ENCODE measurements at regions not wholly inside any gene's neighbourhood (a gene's known extent, or its start where the extent isn't known, plus 50 kb on each side); places are given as distances from the start of the nearest gene placed in this dataset.
"Not testable (repeated sequence)": the region's sequence is repeated elsewhere in the genome, so short reads cannot be mapped to it uniquely, and the experiment has no call there.

- Histone ChIP-seq H4K20me1 (ENCODE audit: insufficient read depth, poor library complexity, severe bottlenecking) (no peaks in the 10 kb centered on the region), H3K27me3 (no peaks in the 10 kb centered on the region), H3K27ac (no peak overlapping the region), H3K4me2 (no peak overlapping the region), H3K4me3 (no peak overlapping the region), H3K9me3 (ENCODE audit: low read depth) (no peaks in the 10 kb centered on the region), H3K79me2 (no peaks in the 10 kb centered on the region), H2AFZ (no peak overlapping the region), H3K4me1 (ENCODE audit: insufficient read depth) (no peaks in the 10 kb centered on the region), H3K9me2 (replicated peaks; ENCODE audit: insufficient read depth) (no peaks in the 10 kb centered on the region), H3K36me3 (replicated peaks; ENCODE audit: insufficient read depth, low read depth) (no peaks in the 10 kb centered on the region)
- TF ChIP-seq EZH2 (IDR thresholded peaks at IDR 0.05; ENCODE audit: borderline replicate concordance) (no peak), CTCF (IDR thresholded peaks at IDR 0.05; ENCODE audit: poor library complexity) (peak; percentile 11), EZH2phosphoT487 (IDR thresholded peaks at IDR 0.05; ENCODE audit: low read depth, severe bottlenecking, unreplicated experiment) (no peak)
- peak; percentile 18 for DNase-seq (ENCODE audit: low spot score)
- 61% methylated on average over 6 of the region's 6 CpGs for WGBS (ENCODE audit: low lambda C conversion rate, missing lambda C conversion rate)
Observed at GRCh38 chrX:150212672-150213480, 150.2 kb upstream of the MAMLD1 start.

- Histone ChIP-seq H3K27me3 (no peaks in the 10 kb centered on the region), H3K36me3 (replicated peaks; ENCODE audit: insufficient read depth, low read depth) (no peaks in the 10 kb centered on the region), H3K4me1 (ENCODE audit: insufficient read depth) (no peaks in the 10 kb centered on the region), H3K79me2 (no peaks in the 10 kb centered on the region), H2AFZ (no peak overlapping the region), H3K4me3 (no peak overlapping the region), H3K9me2 (replicated peaks; ENCODE audit: insufficient read depth) (no peaks in the 10 kb centered on the region), H3K4me2 (no peak overlapping the region), H4K20me1 (ENCODE audit: insufficient read depth, poor library complexity, severe bottlenecking) (no peaks in the 10 kb centered on the region), H3K27ac (no peak overlapping the region), H3K9me3 (ENCODE audit: low read depth) (no peaks in the 10 kb centered on the region)
- DNase-seq (ENCODE audit: low spot score): no peak
- no peak for TF ChIP-seq EZH2 (IDR thresholded peaks at IDR 0.05; ENCODE audit: borderline replicate concordance)
- no peak for TF ChIP-seq EZH2phosphoT487 (IDR thresholded peaks at IDR 0.05; ENCODE audit: low read depth, severe bottlenecking, unreplicated experiment)
- TF ChIP-seq CTCF (IDR thresholded peaks at IDR 0.05; ENCODE audit: poor library complexity): no peak
- 69% methylated on average over 3 of the region's 3 CpGs for WGBS (ENCODE audit: low lambda C conversion rate, missing lambda C conversion rate)
Observed at GRCh38 chrX:150213481-150214030, 149.6 kb upstream of the MAMLD1 start.

GRCh38 chrX:150216000-150216399, 147.1 kb upstream of the MAMLD1 start:
- H3K27me3 ChIP-seq; H3K9me2 ChIP-seq (replicated peaks; ENCODE audit: insufficient read depth); H3K4me3 ChIP-seq; H4K20me1 ChIP-seq (ENCODE audit: insufficient read depth, poor library complexity, severe bottlenecking); H3K4me1 ChIP-seq (ENCODE audit: insufficient read depth); DNase-seq (ENCODE audit: low spot score); H3K27ac ChIP-seq; H3K79me2 ChIP-seq; H3K4me2 ChIP-seq; H3K9me3 ChIP-seq (ENCODE audit: low read depth); H3K36me3 ChIP-seq (replicated peaks; ENCODE audit: insufficient read depth, low read depth); H2AFZ ChIP-seq: not testable (repeated sequence)
- WGBS (ENCODE audit: low lambda C conversion rate, missing lambda C conversion rate): 83% methylated on average over 2 of the region's 4 CpGs

- no peaks in the 10 kb centered on the region for H3K36me3 ChIP-seq (replicated peaks; ENCODE audit: insufficient read depth, low read depth)
- no peak overlapping the region for H3K4me3 ChIP-seq
- H3K27me3 ChIP-seq: no peaks in the 10 kb centered on the region
- no peaks in the 10 kb centered on the region for H3K9me3 ChIP-seq (ENCODE audit: low read depth)
- no peak for TF ChIP-seq EZH2 (IDR thresholded peaks at IDR 0.05; ENCODE audit: borderline replicate concordance)
- TF ChIP-seq CTCF (IDR thresholded peaks at IDR 0.05; ENCODE audit: poor library complexity): no peak
- no peak for TF ChIP-seq EZH2phosphoT487 (IDR thresholded peaks at IDR 0.05; ENCODE audit: low read depth, severe bottlenecking, unreplicated experiment)
- H2AFZ ChIP-seq: no peak overlapping the region
- H3K79me2 ChIP-seq: no peaks in the 10 kb centered on the region
- WGBS (ENCODE audit: low lambda C conversion rate, missing lambda C conversion rate): 89% methylated on average over 3 of the region's 6 CpGs
- H4K20me1 ChIP-seq (ENCODE audit: insufficient read depth, poor library complexity, severe bottlenecking): no peaks in the 10 kb centered on the region
- no peak overlapping the region for H3K27ac ChIP-seq
- no peak for DNase-seq (ENCODE audit: low spot score)
- no peaks in the 10 kb centered on the region for H3K4me1 ChIP-seq (ENCODE audit: insufficient read depth)
- H3K9me2 ChIP-seq (replicated peaks; ENCODE audit: insufficient read depth): no peaks in the 10 kb centered on the region
- no peak overlapping the region for H3K4me2 ChIP-seq
Observed at GRCh38 chrX:150216716-150217115, 146.4 kb upstream of the MAMLD1 start.
